B cell (primary cell): ENCODE measurements at regions not wholly inside any gene's neighbourhood (a gene's known extent, or its start where the extent isn't known, plus 50 kb on each side); places are given as distances from the start of the nearest gene placed in this dataset.

Experiments
- ATAC-seq: fragments of 200-7000 bp; cut with Tn5 transposase; one replicate; pipeline ENCODE4 v1.10.0; 2021; ENCODE audit warnings: low read depth, mild to moderate bottlenecking, moderate number of reproducible peaks, moderate library complexity
- CTCF ChIA-PET: fragments of 350-600 bp; sonication (Branson Sonifier 250); formaldehyde crosslinking; loops from one replicate; lab custom pipeline; 2021; ENCODE audit warnings: antibody characterized with exemption, inconsistent platforms; lab: Charles Lee
- POLR2A ChIA-PET: fragments of 350-600 bp; sonication (Branson Sonifier 250); formaldehyde crosslinking; loops from one replicate; lab custom pipeline; 2021; ENCODE audit warnings: antibody characterized with exemption; lab: Charles Lee
- DNase-seq: peaks from one replicate; pipeline ENCODE4 v3.0.0; 2013
- H2AFZ ChIP-seq: 2 replicates; pipeline ENCODE4 v1.6.1; 2012; ENCODE audit warnings: mild to moderate bottlenecking, low read depth, low read length; ENCODE audit not compliant: insufficient read depth, poor library complexity, severe bottlenecking
- H3K27ac ChIP-seq, 2 donors: 1 replicate in 1 of 2; 2 replicates in 1 of 2; pipeline ENCODE4 v1.5.1; 2012 to 2013; ENCODE audit warnings: low read length in 2 of 2, mild to moderate bottlenecking in 2 of 2, moderate library complexity in 1 of 2
- H3K27me3 ChIP-seq, 4 experiments: fragments of 200-600 bp in 1 of 4; sonication (generic) in 1 of 4; replicated peaks in 1 of 4; 1 replicate in 2 of 4; 2 replicates in 2 of 4; pipeline versions ENCODE4 v1.6.1 to v1.7.0; 2013 to 2016; ENCODE audit warnings: low read length in 3 of 4, mild to moderate bottlenecking in 2 of 4, mixed read lengths in 1 of 4, moderate library complexity in 1 of 4; ENCODE audit not compliant: insufficient read depth in 4 of 4, control insufficient read depth in 3 of 4; ENCODE audit errors: control extremely low read depth in 1 of 4
- H3K36me3 ChIP-seq, 2 experiments: replicated peaks in 1 of 2; 1 replicate in 1 of 2; 2 replicates in 1 of 2; pipeline versions ENCODE4 v1.6.1 to v1.7.1; 2013; ENCODE audit warnings: low read length in 1 of 2; ENCODE audit not compliant: insufficient read depth in 2 of 2, control insufficient read depth in 1 of 2; ENCODE audit errors: control extremely low read depth in 1 of 2, extremely low read depth in 1 of 2
- H3K4me1 ChIP-seq, 2 donors: fragments of 200-600 bp in 1 of 2; sonication (generic) in 1 of 2; 1 replicate in 1 of 2; 2 replicates in 1 of 2; pipeline versions ENCODE4 v1.5.1 to v1.6.1; 2013 to 2017; ENCODE audit warnings: low read length in 2 of 2; ENCODE audit not compliant: control insufficient read depth in 2 of 2, insufficient read depth in 2 of 2
- H3K4me2 ChIP-seq: replicated peaks from 2 replicates; pipeline ENCODE3; 2012; ENCODE audit warnings: mild to moderate bottlenecking, low read depth, low read length; ENCODE audit not compliant: poor library complexity, severe bottlenecking
- H3K4me3 ChIP-seq, 5 experiments: fragments of 200-600 bp in 1 of 5; sonication (generic) in 1 of 5; 1 replicate in 3 of 5; 2 replicates in 2 of 5; pipeline versions ENCODE4 v1.5.1 to v1.7.0; 2011 to 2016; ENCODE audit warnings: low read length in 4 of 5, mild to moderate bottlenecking in 4 of 5, low read depth in 2 of 5, control low read depth in 1 of 5, moderate library complexity in 1 of 5; ENCODE audit not compliant: insufficient read depth in 1 of 5; ENCODE audit errors: control extremely low read depth in 1 of 5, extremely low read depth in 1 of 5
- H3K79me2 ChIP-seq: fragments of 200-600 bp; sonication (generic); one replicate; pipeline ENCODE4 v1.6.0; 2016; ENCODE audit warnings: low read length; ENCODE audit not compliant: control insufficient read depth, insufficient read depth
- H3K9ac ChIP-seq: fragments of 200-600 bp; sonication (generic); 2 replicates; pipeline ENCODE4 v1.6.1; 2017; ENCODE audit warnings: mild to moderate bottlenecking, low read length, moderate library complexity
- H3K9me3 ChIP-seq, 3 donors: one replicate each; pipeline versions ENCODE4 v1.6.1 to v1.7.1; 2013; ENCODE audit warnings: low read length in 2 of 3; ENCODE audit not compliant: control insufficient read depth in 2 of 3, insufficient read depth in 1 of 3; ENCODE audit errors: control extremely low read depth in 1 of 3
- H4K20me1 ChIP-seq: 2 replicates; pipeline ENCODE4 v1.6.0; 2012; ENCODE audit warnings: mild to moderate bottlenecking, low read length; ENCODE audit not compliant: insufficient read depth, control insufficient read depth, poor library complexity, severe bottlenecking
- H3K27ac Mint-ChIP-seq: one replicate; pipeline ENCODE4 v1.8.0; 2021; ENCODE audit warnings: mixed read lengths
- H3K27me3 Mint-ChIP-seq: one replicate; pipeline ENCODE4 v1.8.0; 2021; ENCODE audit warnings: mixed read lengths
- H3K4me1 Mint-ChIP-seq: one replicate; pipeline ENCODE4 v1.8.0; 2021; ENCODE audit warnings: mixed read lengths
- H3K4me3 Mint-ChIP-seq: one replicate; pipeline ENCODE4 v1.8.0; 2021; ENCODE audit warnings: mixed read lengths
- H3K9me3 Mint-ChIP-seq: one replicate; pipeline ENCODE4 v1.8.0; 2022; ENCODE audit warnings: mixed read lengths; ENCODE audit not compliant: insufficient read depth
- EZH2 ChIP-seq: IDR thresholded peaks from 2 replicates; pipeline ENCODE4 v1.6.1; 2012; ENCODE audit warnings: borderline replicate concordance, low read depth, mild to moderate bottlenecking, moderate library complexity, low read length; ENCODE audit not compliant: insufficient read depth, poor library complexity, severe bottlenecking
- WGBS: methylation state at CpG from one replicate; pipeline ENCODE4 v1.1.5; 2013; ENCODE audit warnings: missing lambda C conversion rate; ENCODE audit not compliant: insufficient coverage; 5-methylcytosine and 5-hydroxymethylcytosine counted together
- intact Hi-C: fragments of 100-400 bp; cut with micrococcal nuclease; formaldehyde crosslinking; loops from one replicate; pipeline ENCODE4 v1.10.0; 2022
- TF ChIP-seq, protein P1 (sequence below): fragments of 200-600 bp; IDR thresholded peaks from one replicate; pipeline ENCODE4 v1.8.0; 2022; ENCODE audit warnings: antibody characterized with exemption, mild to moderate bottlenecking

DNA sequence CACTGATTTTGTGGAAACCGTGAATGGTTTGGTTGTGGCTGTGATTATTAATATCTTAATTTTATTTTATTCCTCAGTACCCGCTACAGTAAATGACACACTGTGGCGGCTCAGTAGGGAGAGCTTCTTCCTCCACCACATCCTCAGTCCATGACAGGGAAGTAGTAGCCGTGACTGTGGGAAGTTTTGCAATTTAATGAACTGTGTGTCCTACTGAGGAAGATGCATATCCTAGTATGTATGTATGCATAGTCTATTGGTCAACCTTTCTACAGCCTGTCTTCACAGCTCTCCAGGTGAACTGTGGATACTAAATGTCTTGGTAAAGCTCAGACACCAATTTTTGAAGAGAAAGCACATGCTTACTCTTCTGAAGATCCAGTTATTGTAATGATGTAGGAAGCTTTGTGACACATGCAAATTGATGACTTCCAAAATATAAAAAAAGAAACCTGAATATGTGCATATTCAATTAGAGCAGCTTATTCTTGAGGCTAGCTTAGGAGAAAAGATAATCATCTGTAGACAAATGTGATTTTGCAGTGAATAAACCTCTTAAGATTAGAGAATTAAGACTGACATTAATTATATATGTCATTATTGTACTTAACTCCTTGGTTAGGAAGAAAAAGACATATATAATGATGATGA lies 384.3 kb upstream of the CNTNAP5 start:
- Mint-ChIP-seq H3K27ac (no peak overlapping the region), H3K27me3 (no peaks in the 10 kb centered on the region), H3K9me3 (peaks cover 5% of the 10 kb centered on the region), H3K4me3 (no peak overlapping the region), H3K4me1 (no peaks in the 10 kb centered on the region)
- no peaks in the 10 kb centered on the region for H4K20me1 ChIP-seq
- H3K4me2 ChIP-seq: no peak overlapping the region
- H3K9ac ChIP-seq: no peak overlapping the region
- H2AFZ ChIP-seq: no peak overlapping the region
- H3K27me3 ChIP-seq: no peaks in the 10 kb centered on the region
- H3K4me1 ChIP-seq: no peaks in the 10 kb centered on the region
- no peaks in the 10 kb centered on the region for H3K79me2 ChIP-seq
- H3K4me3 ChIP-seq: no peak overlapping the region
- intact Hi-C loops: no loop called here
- no peak for DNase-seq
- H3K9me3 ChIP-seq: peaks cover 0 to 3% (median 0%) of the 10 kb centered on the region in 3 donors
- no peak overlapping the region for H3K27ac ChIP-seq
- no peaks in the 10 kb centered on the region for H3K36me3 ChIP-seq
- TF ChIP-seq EZH2: no peak
- TF ChIP-seq, protein P1, sequence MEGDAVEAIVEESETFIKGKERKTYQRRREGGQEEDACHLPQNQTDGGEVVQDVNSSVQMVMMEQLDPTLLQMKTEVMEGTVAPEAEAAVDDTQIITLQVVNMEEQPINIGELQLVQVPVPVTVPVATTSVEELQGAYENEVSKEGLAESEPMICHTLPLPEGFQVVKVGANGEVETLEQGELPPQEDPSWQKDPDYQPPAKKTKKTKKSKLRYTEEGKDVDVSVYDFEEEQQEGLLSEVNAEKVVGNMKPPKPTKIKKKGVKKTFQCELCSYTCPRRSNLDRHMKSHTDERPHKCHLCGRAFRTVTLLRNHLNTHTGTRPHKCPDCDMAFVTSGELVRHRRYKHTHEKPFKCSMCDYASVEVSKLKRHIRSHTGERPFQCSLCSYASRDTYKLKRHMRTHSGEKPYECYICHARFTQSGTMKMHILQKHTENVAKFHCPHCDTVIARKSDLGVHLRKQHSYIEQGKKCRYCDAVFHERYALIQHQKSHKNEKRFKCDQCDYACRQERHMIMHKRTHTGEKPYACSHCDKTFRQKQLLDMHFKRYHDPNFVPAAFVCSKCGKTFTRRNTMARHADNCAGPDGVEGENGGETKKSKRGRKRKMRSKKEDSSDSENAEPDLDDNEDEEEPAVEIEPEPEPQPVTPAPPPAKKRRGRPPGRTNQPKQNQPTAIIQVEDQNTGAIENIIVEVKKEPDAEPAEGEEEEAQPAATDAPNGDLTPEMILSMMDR: no peak
- ChIA-PET CTCF (no interaction called here), POLR2A (no interaction called here)
- WGBS: no CpG with 5 or more reads among the region's 4 CpGs
- no peak for ATAC-seq

DNA sequence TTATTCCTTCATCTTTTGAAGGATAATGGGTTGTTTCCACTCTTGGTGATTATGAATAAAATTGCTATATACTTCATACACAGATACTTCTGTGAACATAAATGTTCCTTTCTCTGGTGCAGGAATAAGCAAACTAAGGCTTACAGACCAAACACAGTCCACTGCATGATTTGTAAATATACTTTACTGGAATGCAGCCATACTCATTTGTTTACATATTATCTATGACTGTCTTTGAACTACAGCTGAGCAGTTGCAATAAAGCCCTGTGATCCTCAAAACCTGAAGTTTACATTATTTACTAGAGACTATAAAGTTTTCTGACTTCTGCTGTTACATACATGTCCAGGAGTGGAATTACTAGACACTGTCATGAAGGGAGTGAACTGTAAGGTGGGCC lies 381.0 kb upstream of the CNTNAP5 start:
- H3K4me1 Mint-ChIP-seq: no peaks in the 10 kb centered on the region
- H3K9ac ChIP-seq: no peak overlapping the region
- no peaks in the 10 kb centered on the region for H3K27me3 Mint-ChIP-seq
- POLR2A ChIA-PET: no interaction called here
- no peak overlapping the region for H2AFZ ChIP-seq
- H3K9me3 Mint-ChIP-seq: peaks cover 5% of the 10 kb centered on the region
- CTCF ChIA-PET: no interaction called here
- H3K9me3 ChIP-seq: peaks cover 0 to 3% (median 0%) of the 10 kb centered on the region in 3 donors
- no peaks in the 10 kb centered on the region for H3K27me3 ChIP-seq
- no peak overlapping the region for H3K4me3 ChIP-seq
- H3K27ac ChIP-seq: no peak overlapping the region
- no peaks in the 10 kb centered on the region for H4K20me1 ChIP-seq
- DNase-seq (no peak), ATAC-seq (no peak)
- H3K4me1 ChIP-seq: no peaks in the 10 kb centered on the region
- no peaks in the 10 kb centered on the region for H3K36me3 ChIP-seq
- no peak overlapping the region for H3K4me2 ChIP-seq
- intact Hi-C loops: no loop called here
- H3K4me3 Mint-ChIP-seq: no peak overlapping the region
- no peaks in the 10 kb centered on the region for H3K79me2 ChIP-seq
- H3K27ac Mint-ChIP-seq: no peak overlapping the region
- TF ChIP-seq EZH2: no peak
- TF ChIP-seq, protein P1: no peak
